ENCODE measurements at regions not wholly inside any gene's neighbourhood (a gene's known extent, or its start where the extent isn't known, plus 50 kb on each side); places are given as distances from the start of the nearest gene placed in this dataset.

- no peak for TF ChIP-seq CTCF (IDR thresholded peaks at IDR 0.05 in 4 of 5, conservative IDR thresholded peaks at IDR 0.05 in 1 of 5)
- TF ChIP-seq POLR2A (IDR thresholded peaks at IDR 0.05) = no peak
These were observed 865.4 kb downstream of the MAT2B start for GRCh38 chr5:164370841-164371240.

Data from gastrocnemius medialis (tissue), 4 donors.